Activated CD4-positive, alpha-beta T cell treated with anti-CD3 and anti-CD28 coated beads, Interleukin-2, Interleukin-6, amounts not matched to agents 100 ng/mL and 50 ng/mL, durations not matched to agents 16 hours and 8 hours (primary cell): ENCODE measurements at regions not wholly inside any gene's neighbourhood (a gene's known extent, or its start where the extent isn't known, plus 50 kb on each side); places are given as distances from the start of the nearest gene placed in this dataset.

Experiments used
- DNase-seq: peaks from one replicate; pipeline ENCODE4 v3.0.0-alpha.2; 2020

GRCh38 chr2:189374481-189374880 lies 66.8 kb upstream of the WDR75 start:
- DNase-seq = no peak

GRCh38 chr2:189375842-189376241 lies 65.4 kb upstream of the WDR75 start:
- DNase-seq = no peak

GRCh38 chr2:189379287-189379630 lies 62.0 kb upstream of the WDR75 start:
- no peak for DNase-seq

GRCh38 chr2:189379731-189380261 lies 61.5 kb upstream of the WDR75 start:
- no peak for DNase-seq

- no peak for DNase-seq
These were observed 58.6 kb upstream of the WDR75 start for GRCh38 chr2:189382668-189383067.

- no peak for DNase-seq
These were observed 54.5 kb upstream of the WDR75 start for GRCh38 chr2:189386741-189387140.

- no peak for DNase-seq
These were observed 50.1 kb upstream of the WDR75 start for GRCh38 chr2:189391201-189391600.
